ENCODE measurements at regions not wholly inside any gene's neighbourhood (a gene's known extent, or its start where the extent isn't known, plus 50 kb on each side); places are given as distances from the start of the nearest gene placed in this dataset.

DNA sequence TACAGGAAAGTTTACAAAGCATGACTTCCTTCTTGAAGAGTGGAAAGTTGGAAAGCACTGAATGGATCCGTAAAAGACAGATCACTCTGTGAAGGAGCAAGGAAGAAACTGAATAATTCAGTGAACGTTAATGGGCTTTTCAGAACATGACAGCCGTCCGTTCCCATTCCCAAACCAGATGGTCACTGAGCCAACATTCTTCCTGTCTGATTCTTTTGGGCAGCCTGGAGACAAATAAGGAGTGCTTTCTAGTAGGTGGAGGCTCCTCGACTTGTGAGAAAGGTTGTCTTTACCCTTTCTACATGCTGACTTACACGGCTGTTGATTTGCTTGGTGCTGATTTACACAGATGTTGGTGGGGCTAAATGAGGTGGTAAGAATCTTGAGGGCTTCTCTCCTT, 51.0 kb upstream of the PAPPA start:
- DNase-seq = no peak
